ENCODE measurements at regions not wholly inside any gene's neighbourhood (a gene's known extent, or its start where the extent isn't known, plus 50 kb on each side); places are given as distances from the start of the nearest gene placed in this dataset.

GRCh38 chr7:50867034-50867356, 84.3 kb upstream of the GRB10 start:
- TF ChIP-seq CTCF (conservative IDR thresholded peaks at IDR 0.05; ENCODE audit: low read depth, low read length) (no peak), EZH2 (IDR thresholded peaks at IDR 0.05; ENCODE audit: low read length, unreplicated experiment) (no peak)

Measured in PC-3 (cell line).